Putamen (tissue), 1 donor: ENCODE measurements at regions not wholly inside any gene's neighbourhood (a gene's known extent, or its start where the extent isn't known, plus 50 kb on each side); places are given as distances from the start of the nearest gene placed in this dataset.
"Not testable (repeated sequence)": the region's sequence is repeated elsewhere in the genome, so short reads cannot be mapped to it uniquely, and the experiment has no call there.

ENCODE experiments used
- DNase-seq: peaks from one replicate; pipeline ENCODE4 v3.0.0-alpha.2; 2016; ENCODE audit warnings: low spot score

DNA sequence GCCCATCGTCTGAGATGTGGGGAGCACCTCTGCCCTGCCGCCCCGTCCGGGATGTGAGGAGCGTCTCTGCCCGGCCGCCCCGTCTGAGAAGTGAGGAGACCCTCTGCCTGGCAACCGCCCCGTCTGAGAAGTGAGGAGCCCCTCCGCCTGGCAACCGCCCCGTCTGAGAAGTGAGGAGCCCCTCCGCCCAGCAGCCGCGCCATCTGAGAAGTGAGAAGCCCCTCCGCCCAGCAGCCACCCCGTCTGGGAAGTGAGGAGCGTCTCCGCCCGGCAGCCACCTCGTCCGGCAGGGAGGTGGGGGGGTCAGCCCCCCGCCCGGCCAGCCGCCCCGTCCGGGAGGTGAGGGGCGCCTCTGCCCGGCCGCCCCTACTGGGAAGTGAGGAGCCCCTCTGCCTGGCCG, 267.2 kb downstream of the MEF2C start:
- not testable (repeated sequence) for DNase-seq

DNA sequence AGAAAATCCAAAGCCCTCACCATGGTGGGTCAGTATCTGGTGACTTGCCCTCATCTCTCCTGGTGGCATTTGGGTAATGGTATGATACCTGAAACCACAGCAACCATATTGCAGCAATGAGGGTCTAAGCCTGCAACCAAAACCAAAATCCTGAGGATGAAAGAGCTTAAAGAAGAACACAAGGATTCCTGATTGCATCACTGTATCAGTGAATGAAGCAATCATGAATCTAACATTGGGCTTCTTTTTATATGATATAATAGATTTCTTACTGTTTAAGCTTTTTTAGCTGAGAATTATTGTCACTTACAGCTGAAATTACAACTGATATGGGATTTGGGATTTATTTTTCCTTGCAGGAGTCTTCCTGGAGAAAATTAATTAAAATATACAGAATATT, 269.9 kb downstream of the MEF2C start:
- DNase-seq, result no peak

DNA sequence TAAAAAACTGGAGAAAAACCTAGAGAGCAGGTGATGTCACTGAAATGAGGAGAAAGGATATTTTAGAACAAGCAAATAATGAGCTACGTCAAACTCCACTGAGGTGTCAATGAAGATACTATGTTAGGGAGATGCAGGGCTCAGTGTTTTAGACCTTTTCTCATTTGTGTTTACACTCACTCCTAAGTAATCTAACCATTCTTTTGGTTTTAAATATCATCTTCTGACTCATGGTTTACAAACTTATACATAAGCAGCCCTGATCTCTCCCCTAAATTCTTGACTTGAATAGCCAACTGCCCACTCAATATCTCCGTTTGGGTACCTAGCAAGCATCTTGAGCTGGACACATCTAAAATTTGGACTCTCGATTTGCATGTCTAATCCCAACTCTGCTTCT, 272.4 kb downstream of the MEF2C start:
- no peak for DNase-seq

DNA sequence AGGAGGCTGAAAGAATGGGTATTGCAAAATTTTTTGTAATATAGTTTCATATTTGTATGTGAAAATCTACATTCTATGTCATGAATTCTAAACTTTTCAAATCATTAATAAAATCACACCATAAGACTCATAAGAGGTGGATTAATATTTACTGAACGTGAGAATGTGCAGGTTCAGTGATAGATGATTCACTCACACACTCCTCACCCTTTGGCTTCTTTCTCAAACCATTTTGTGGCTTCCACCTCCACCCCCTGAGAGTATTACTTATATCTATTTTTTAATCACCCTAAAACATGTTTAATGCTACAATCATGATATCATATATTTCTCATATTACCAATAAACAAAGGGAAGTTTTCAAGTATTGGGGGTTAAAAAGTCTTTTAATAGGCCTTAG, 275.5 kb downstream of the MEF2C start:
- no peak for DNase-seq

DNA sequence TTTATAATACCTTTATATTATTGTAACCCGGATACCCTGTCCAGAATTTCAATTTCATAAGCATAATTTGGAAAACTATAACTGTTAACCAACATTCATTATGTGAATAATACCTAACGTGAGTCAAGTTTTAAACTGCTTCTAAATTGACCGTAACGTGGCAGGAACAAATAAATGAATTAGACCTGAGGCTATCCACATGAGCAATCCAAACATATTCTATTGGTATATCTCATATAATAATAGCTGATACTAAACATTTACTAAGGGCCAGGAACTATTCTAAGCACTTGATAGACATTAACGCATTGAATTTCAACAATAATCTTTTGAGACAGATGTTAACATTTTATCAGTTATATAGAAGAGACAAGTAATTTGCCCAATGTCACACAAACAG, 276.4 kb downstream of the MEF2C start:
- no peak for DNase-seq

DNA sequence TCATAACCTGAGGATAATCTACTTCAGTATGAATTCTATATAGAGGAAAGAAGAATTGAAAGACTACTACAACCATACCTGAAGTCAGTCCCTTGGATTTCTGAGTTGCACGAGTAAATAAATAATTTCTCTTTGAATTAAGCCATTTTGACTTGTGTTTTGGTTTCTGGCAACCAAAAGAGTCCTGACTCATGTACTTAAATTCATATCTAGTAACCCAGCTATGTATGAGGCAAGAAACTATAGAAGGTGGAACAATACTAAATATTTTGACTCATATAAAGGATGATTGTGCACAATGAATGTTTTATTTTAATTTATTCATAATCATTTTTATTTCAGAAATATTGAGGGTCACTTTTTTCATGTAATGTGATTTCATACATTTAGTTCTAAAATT, 276.8 kb downstream of the MEF2C start:
- no peak for DNase-seq

DNA sequence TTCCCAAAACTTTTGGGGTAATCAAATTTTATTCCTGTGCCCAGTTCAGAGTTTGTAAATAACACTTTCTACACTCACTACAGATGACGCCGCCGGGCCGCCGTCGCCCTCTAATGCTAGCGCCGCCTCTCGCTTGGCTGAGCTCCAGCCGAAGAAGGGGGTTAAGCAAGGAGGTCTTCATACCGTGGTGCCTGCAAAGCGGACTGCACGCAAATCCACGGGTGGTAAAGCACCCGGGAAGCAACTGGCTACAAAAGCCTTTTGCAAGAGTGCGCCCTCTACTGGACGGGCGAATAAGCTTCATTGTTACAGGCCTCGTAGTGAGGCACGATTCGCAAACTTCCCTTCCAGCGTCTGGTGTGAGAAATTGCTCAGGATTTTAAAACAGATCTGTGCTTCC, 280.4 kb downstream of the MEF2C start:
- DNase-seq, result no peak

DNA sequence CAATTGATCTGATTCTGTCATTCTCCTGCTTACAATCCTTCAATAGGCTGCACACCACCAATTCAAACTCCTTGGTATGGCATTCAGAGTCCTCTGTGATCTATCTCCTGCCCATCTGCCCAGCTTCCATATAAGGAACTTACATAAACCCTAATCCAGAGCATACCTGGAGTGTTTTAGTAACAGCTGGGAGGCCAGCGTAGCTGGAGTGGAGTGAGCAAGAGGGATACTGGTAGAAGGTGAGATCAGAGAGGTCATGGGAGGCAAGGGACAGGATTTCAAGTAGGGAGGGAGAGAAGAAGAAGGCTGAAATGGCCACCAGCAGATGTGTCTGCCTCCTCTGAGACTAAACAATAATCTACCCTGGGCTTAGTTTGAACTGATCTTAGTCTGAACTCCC, 288.5 kb downstream of the MEF2C start:
- no peak for DNase-seq

DNA sequence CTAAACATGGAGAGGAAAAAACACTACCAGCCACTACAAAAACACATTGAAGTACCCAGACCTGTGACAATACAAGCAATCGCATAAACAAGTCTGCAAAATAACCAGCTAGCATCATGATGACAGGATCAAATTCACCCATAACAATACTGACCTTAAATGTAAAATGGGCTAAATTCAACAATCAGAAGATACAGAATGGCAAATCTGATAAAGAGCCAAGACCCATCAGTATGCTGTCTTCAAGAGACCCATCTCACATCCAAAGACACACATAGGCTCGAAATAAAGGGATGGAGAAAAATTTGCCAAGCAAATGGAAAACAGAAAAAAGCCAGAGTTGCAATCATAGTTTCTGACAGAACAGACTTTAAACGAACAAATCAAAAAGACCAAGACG, 294.4 kb downstream of the MEF2C start:
- DNase-seq, result no peak

DNA sequence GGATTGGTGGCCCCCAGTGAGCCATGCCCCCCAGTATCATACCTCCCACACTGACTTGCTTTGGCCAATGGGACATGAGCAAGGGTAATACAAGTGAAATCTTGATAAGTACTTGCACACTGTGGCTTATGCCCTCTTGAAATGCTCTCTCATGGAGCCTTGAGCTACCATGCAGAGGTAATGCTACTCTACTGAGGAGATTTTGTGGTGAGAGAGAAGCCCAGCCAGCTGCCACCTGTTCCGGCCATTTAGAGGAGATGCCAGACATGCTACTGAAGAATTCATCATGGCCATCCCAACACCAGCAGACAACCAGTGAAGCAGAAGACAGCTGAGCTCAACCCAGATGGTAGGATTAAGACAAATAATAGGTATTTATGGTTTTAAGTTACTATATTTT, 299.5 kb downstream of the MEF2C start:
- DNase-seq, result no peak

DNA sequence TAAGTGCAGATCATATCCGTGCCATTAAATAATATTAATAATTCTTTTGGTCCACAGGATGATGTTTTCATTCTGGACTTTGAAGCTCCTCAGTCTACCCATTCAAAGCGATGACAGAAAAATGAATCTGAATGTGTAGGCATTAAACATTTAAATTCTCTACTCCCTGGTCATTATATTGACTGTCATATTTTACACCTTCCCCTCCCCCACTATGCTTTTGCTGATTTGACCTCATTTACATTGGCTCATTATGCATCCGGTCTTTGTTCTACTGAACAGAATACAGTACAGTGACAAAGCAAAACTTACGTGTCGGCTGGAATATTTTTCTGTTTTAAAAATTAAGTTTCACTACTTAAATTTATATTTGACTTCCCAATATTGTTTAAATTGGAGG, 289.7 kb upstream of the TMEM161B start:
- DNase-seq, result no peak

DNA sequence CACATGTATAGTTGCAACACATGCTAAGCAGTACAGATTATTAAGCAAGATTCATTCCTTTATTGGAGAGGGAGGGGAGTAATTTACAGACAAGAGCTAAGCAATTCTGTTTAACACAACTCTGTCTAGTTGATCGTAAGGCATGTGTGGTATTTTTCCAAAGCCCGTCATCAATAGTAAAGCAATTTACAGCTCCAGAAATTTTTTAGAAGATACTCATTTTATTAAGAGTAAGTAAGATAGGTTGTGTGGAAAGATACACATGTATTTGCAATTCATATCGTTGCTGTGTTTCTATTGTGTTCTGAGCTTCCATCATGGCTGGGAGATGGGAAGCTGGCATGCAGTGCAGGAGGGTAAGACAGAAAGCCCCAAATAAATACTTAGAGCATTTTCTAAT, 289.2 kb upstream of the TMEM161B start:
- no peak for DNase-seq

DNA sequence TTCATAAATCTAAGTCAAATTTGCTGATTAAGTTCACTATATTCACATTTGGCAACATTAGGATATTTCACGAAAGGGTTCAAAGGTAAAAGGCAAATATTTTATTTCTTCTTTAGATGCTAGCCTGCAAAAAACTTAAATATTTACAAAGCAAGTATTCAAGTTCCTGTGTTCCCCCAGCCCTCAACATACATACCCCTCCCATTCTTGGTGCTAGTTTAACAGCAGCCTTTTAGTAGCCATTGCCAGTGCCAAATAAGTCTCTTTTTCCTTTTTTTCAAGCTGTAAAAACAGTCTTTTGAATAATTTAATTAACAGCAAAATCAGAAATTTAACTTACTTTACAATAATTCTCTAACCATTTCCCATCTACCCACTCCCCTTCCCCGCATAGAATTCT, 288.5 kb upstream of the TMEM161B start:
- no peak for DNase-seq

DNA sequence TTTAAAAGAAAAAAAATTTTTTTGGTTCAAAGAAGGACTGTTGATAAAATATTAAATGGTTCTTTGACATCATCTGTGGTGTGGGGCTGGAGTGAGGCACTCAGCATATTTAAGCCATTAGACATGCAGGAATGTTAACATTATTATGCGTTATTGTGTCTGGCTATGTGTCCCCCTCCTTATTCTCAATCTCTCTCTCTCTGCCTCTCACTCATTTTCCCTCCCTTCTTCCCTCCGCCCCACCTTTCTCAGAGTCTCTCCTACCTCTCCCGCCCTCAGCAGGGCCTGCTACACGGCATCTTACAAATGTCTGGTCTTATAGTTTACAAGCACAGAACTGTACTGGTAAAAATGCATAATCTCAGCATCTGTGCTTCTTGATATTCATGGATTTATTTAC, 287.8 kb upstream of the TMEM161B start:
- DNase-seq, result no peak

DNA sequence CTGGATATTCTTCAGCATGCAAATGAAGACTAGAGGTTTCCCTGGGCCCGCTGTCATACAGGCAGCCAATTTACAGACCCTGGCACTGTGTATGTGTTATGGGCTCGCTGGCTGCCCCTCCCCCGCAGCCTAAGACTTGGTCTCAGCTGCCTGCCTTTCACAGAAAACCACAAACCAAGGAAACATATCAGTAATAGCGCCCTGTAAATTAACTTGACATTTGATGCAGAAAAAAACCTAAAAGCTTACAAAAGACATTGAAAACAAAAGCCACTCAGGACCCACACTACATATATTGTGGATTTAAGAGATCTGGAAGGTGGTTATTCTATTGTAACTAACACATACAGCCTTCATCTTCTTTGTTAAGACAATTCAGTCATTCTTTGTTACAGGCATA, 287.0 kb upstream of the TMEM161B start:
- DNase-seq, result no peak

DNA sequence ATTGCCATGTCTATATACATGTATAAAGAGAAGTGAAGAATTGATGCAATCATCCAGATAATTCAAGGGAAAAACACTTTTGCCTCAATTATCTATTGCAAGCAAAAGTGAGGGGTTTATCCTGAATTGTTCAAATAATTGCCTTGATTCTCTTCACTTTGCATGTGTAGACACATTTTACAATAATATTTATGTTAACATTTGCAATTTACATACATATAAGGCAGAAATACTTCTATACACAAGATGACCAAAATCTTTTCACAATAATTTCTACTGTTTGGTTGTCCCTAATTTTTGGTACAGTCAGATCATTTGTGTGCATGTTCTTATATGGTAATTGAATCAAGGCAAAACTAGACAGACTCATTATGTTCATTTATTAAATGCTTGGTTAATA, 285.3 kb upstream of the TMEM161B start:
- no peak for DNase-seq

DNA sequence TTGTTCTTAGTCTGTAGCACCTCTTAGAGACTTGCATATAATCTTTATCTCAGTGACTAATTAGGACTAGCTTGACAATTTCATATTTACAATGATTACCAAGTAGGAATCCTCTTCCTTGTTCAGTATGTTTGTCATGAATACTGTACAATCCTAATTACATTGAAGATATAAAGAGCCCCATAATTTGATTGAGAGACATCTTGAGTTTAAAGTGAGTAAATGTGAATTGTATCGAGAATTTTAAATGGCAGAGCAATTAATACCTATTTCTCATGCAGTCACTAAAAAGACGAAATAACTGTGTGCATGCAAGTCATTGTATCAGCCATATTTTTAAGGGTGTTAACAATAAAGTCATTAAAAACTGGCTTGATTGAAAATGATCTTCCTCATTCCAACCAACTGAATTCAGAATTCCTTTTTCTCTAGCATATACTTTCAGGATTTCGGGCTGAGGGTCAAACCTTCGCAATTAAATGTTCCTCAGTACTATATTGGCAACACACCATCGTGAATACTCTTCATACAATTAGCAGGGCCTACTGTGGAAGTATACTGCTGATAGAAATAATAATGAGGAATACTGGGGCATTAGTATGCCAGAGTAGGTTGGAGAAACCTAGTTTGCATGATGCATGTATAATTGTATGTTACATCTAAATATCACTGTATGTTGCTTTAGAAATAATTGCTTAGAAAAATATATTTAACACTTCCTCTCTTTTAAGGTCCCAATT, 284.7 kb upstream of the TMEM161B start:
- no peak for DNase-seq

DNA sequence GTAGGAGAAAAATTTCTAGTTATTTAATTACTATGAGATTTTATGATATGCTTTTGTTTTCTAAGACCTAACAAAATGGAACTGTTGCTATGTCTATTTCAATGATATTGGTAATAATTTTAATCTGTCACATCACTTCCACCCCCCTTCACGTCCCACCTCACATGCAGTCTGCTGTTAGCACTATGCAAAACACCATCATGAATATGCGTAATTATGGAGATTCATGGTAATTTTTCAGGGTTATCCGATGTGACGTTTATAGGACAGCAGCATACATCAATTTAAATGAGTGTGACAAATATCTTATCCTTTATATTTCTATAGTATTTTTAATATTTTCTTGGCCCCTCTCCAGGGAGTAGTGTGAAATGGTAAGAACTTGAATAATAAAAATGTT, 283.8 kb upstream of the TMEM161B start:
- no peak for DNase-seq

DNA sequence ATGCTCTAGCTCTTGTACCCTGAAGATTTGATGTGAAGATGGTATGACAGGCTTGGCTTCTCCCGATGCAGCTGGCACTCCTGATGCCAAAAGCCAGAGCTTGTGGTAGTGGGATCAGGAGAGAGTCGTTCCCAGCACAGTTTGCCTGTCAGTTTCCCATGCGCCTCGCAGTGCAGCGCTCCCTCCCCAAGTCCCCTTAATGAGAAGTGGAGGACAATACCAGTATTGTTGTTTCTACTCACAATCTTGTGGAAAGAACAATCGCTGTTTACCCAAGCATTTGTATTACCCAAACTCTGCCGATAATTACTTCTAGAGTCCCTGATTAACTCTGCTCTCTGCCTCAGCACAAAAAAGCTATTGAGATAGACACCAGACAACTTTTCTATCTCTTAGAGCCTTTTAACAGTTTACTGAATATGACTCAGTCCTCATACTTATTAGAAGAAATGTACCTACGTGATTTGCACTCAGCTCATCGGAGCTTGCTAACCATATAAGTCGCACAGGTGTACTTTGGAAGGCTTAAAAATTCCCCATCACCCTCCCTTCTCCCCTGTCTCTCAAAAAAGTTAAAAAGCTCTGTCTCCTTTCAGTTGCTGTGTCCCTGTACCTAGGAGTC, 283.2 kb upstream of the TMEM161B start:
- peak; percentile 75 for DNase-seq

DNA sequence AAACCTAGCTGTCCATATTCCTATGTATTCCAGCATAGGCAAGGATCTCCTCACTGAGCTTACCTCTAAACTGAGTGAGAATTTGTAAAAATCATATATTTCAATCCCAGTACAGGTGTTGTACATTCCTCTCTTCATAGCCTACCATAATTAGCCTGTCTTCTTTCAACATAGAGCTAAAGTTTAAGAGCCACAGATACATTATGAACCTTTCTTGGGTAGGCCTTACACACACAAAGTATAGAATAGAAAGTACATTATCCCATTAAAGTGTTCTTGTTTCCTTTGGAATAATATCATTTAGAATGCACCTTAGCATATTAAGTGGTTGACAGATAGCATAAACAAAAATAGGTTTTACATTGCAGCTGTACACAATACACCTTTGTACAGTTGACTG, 282.1 kb upstream of the TMEM161B start:
- DNase-seq, result no peak

DNA sequence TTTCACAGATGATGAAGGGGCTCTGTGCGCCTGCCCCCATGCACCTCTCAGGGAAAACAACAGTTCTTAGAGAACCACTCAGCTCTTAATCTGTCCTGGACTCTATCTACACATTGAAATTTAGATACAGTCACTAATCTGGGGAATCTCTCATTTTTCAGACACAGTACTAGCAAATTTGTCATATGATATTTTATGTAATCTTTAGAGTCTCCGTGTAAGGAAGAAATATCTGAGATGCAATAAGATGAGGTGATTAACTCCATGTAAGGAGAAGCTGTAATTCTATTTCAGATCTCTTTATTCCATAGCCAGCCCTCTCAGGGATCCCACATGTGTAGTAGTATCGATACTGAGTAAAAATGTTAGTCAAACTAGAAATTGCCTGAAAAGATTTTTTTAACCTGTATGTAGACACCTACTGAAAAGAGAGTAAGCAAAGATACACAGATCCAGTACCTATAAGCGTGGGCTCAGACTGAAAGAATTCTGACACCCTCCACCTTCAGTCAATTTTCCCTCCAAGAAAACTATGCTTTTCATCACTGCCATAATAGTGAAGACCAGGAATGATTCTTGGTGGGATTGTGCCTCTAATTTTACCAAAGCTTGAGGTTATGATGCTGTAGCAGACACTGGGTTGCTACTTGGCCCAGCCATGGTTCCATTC, 279.6 kb upstream of the TMEM161B start:
- no peak for DNase-seq

DNA sequence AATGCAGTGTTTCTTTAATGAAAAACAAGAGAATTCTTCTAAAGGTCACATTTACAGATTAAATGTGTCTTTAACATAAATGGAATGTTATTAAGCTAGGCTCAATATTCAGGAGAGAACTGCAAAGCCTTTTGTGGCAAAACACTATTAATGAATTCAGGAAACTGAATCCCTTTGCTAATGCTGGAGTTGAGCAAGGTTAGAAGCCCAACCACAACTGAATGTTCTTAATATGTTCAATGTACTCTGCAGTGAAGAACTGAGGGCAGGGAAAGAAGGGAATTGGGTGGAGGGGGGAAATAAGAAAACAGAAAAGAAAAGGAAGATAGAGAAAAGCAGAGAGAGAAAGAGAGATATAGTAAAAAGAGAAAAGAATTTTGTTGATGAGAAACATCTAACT, 276.7 kb upstream of the TMEM161B start:
- DNase-seq, result no peak

DNA sequence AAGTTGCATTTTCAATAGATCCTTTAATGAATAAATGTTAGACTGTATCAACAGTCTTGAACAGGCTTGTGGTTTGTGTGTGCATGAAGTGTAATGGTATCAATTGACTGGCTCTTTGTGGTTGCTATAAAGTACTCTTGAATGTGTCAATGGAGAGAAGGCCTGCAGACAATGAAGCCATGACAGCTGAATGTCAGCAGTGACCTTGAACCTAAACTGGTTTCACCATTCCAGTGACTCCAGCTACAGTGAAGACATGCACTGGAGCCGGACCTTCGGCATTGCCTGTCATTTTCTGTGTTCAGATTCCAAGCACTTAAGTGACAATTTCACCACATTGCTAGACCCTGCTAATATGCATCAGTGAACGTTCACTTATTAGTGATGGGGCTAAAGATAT, 276.0 kb upstream of the TMEM161B start:
- no peak for DNase-seq
